ENCODE measurements at regions not wholly inside any gene's neighbourhood (a gene's known extent, or its start where the extent isn't known, plus 50 kb on each side); places are given as distances from the start of the nearest gene placed in this dataset.
A peak's percentile ranks its signal among the peaks of the same experiment; 100 is the strongest.

GRCh38 chr14:32012571-32012970, 64.5 kb upstream of the ARHGAP5 start:
- Histone ChIP-seq H3K4me3 (ENCODE audit: extremely low read depth in 1 of 4, insufficient read depth in 2 of 4, low read depth in 3 of 4, low read length in 4 of 4) (no peak overlapping the region), H3K79me1 (ENCODE audit: low read depth, low read length) (no peaks in the 10 kb centered on the region), H3K23me2 (ENCODE audit: low read depth, low read length) (no peaks in the 10 kb centered on the region; the same call in 1 of the 2 replicates), H3K18ac (ENCODE audit: extremely low read depth, low read length) (no peak overlapping the region), H2BK20ac (ENCODE audit: low read length) (no peak overlapping the region), H2BK120ac (replicated peaks; ENCODE audit: low read depth, low read length) (no peak overlapping the region), H3K4ac (replicated peaks; ENCODE audit: insufficient read length, low read depth, low read length) (no peak overlapping the region), H3K79me2 (ENCODE audit: control insufficient read depth in 1 of 2, insufficient read depth in 2 of 2, low read length in 2 of 2) (no peaks in the 10 kb centered on the region), H4K8ac (ENCODE audit: extremely low read depth, insufficient read depth, low read length) (no peak overlapping the region), H3K14ac (ENCODE audit: insufficient read length) (no peak overlapping the region), H4K91ac (replicated peaks; ENCODE audit: insufficient read length, low read length) (no peak overlapping the region), H2BK5ac (ENCODE audit: low read depth, low read length) (no peak overlapping the region), H2AK5ac (ENCODE audit: low read depth, low read length) (no peak overlapping the region), H3K23ac (ENCODE audit: insufficient read length) (no peak overlapping the region), H3K9ac (replicated peaks in 1 of 4; ENCODE audit: extremely low read depth in 1 of 4, low read depth in 3 of 4, low read length in 3 of 4) (no peak overlapping the region), H3K4me2 (ENCODE audit: insufficient read depth in 1 of 2, low read depth in 2 of 2, low read length in 2 of 2) (no peak overlapping the region), H3K27ac (ENCODE audit: low read depth, low read length) (no peak overlapping the region), H2AFZ (ENCODE audit: low read length) (0 out of 2 replicates have a peak overlapping the region, but pooled peaks have one; percentile 35), H3K4me1 (replicated peaks in 1 of 4; ENCODE audit: control insufficient read depth in 3 of 4, insufficient read depth in 4 of 4, low read length in 3 of 4) (no peaks in the 10 kb centered on the region), H3K9me3 (ENCODE audit: insufficient read depth in 2 of 2, low read depth in 1 of 2, low read length in 1 of 2) (no peaks in the 10 kb centered on the region), H3K56ac (replicated peaks; ENCODE audit: insufficient read length, low read depth, low read length) (no peak overlapping the region), H2BK15ac (ENCODE audit: low read length) (no peak overlapping the region), H2BK12ac (ENCODE audit: low read depth, low read length) (no peak overlapping the region), H3K36me3 (ENCODE audit: control insufficient read depth in 2 of 4, insufficient read depth in 4 of 4, low read length in 3 of 4) (no peaks in the 10 kb centered on the region), H4K5ac (ENCODE audit: insufficient read length, low read depth, low read length) (no peak overlapping the region), H3K27me3 (replicated peaks in 1 of 4; ENCODE audit: control insufficient read depth in 3 of 4, extremely low read depth in 1 of 4, insufficient read depth in 3 of 4, low read length in 3 of 4) (no peaks in the 10 kb centered on the region; a peak in 1 of 7 replicates), H4K20me1 (replicated peaks in 1 of 2; ENCODE audit: control insufficient read depth in 1 of 2, insufficient read depth in 2 of 2, low read length in 2 of 2) (no peaks in the 10 kb centered on the region)
- POLR2A ChIA-PET (ENCODE audit: partially characterized antibody): no interaction called here
- TF ChIP-seq CHD1 (IDR thresholded peaks at IDR 0.05; ENCODE audit: low read depth, low read length) (no peak), TAF7 (optimal IDR thresholded peaks at IDR 0.05; ENCODE audit: borderline replicate concordance, low read depth, low read length) (no peak), FOSL1 (IDR thresholded peaks at IDR 0.05; ENCODE audit: insufficient read depth, low read depth, low read length) (no peak), SIN3A (conservative IDR thresholded peaks at IDR 0.05 in 1 of 2, IDR thresholded peaks at IDR 0.05 in 1 of 2; ENCODE audit: low read depth in 1 of 2, low read length in 2 of 2) (no peak), YY1 (IDR thresholded peaks at IDR 0.05; ENCODE audit: low read depth, low read length) (no peak), TAF1 (IDR thresholded peaks at IDR 0.05; ENCODE audit: low read depth, low read length) (no peak), SUZ12 (IDR thresholded peaks at IDR 0.05; ENCODE audit: low read length) (no peak), USF2 (IDR thresholded peaks at IDR 0.05; ENCODE audit: low read length) (no peak), SP1 (IDR thresholded peaks at IDR 0.05; ENCODE audit: low read depth, low read length) (no peak), EP300 (IDR thresholded peaks at IDR 0.05; ENCODE audit: borderline replicate concordance in 1 of 2, low read depth in 2 of 2, low read length in 2 of 2) (no peak), MAFK (IDR thresholded peaks at IDR 0.05; ENCODE audit: low read depth, low read length) (no peak), E2F6 (IDR thresholded peaks at IDR 0.05) (no peak), PHF8 (conservative IDR thresholded peaks at IDR 0.05; ENCODE audit: low read depth, low read length) (no peak)
- FAIRE-seq (no peak), DNase-seq (ENCODE audit: low read depth in 1 of 2, low spot score in 2 of 2) (no peak)
- 88% methylated on average over 1 of the region's 1 CpG; no CpG with 5 or more reads in 1 of the 2 experiments for WGBS, 2 experiments (ENCODE audit: extremely low coverage in 1 of 2, insufficient coverage in 1 of 2, insufficient read length in 1 of 2, insufficient replicate concordance in 2 of 2, low coverage in 1 of 2, low lambda C conversion rate in 2 of 2, missing lambda C conversion rate in 1 of 2)
- CTCF ChIA-PET (ENCODE audit: partially characterized antibody): interaction anchor here (1.6 to 1.9 kb wide), 2 partner anchors 22 to 86 kb away, joined by 3 to 4 read pairs; no protein-coding TSS in a partner anchor

Measured in H1 (cell line).